NAMALWA (cell line): ENCODE measurements at regions not wholly inside any gene's neighbourhood (a gene's known extent, or its start where the extent isn't known, plus 50 kb on each side); places are given as distances from the start of the nearest gene placed in this dataset.
"Not testable (repeated sequence)": the region's sequence is repeated elsewhere in the genome, so short reads cannot be mapped to it uniquely, and the experiment has no call there.

Source experiments
- DNase-seq: peaks from one replicate; pipeline ENCODE4 v3.0.0-alpha.2; 2015; ENCODE audit warnings: low spot score

- no peak for DNase-seq
These were observed 524.1 kb downstream of the GLRX3 start for GRCh38 chr10:130660266-130660665.

GRCh38 chr10:130661419-130661818 is 525.2 kb downstream of the GLRX3 start:
- DNase-seq, result no peak

- no peak for DNase-seq
These were observed 526.6 kb downstream of the GLRX3 start for GRCh38 chr10:130662775-130663174.

- DNase-seq, result no peak
These were observed 528.3 kb downstream of the GLRX3 start for GRCh38 chr10:130664526-130664925.

- DNase-seq, result no peak
These were observed 530.0 kb downstream of the GLRX3 start for GRCh38 chr10:130666215-130666614.

GRCh38 chr10:130686689-130687300 is 550.6 kb downstream of the GLRX3 start:
- DNase-seq, result no peak

- DNase-seq, result no peak
These were observed 551.4 kb downstream of the GLRX3 start for GRCh38 chr10:130687566-130687965.

GRCh38 chr10:130689743-130690626 is 553.8 kb downstream of the GLRX3 start:
- DNase-seq, result no peak

GRCh38 chr10:130691776-130692175 is 555.6 kb downstream of the GLRX3 start:
- DNase-seq, result no peak

GRCh38 chr10:130696870-130697269 is 560.7 kb downstream of the GLRX3 start:
- no peak for DNase-seq

GRCh38 chr10:130707389-130707979 is 571.3 kb downstream of the GLRX3 start:
- DNase-seq, result peak; percentile 34

- no peak for DNase-seq
These were observed 572.4 kb downstream of the GLRX3 start for GRCh38 chr10:130708465-130709070.

GRCh38 chr10:130709415-130709814 is 573.2 kb downstream of the GLRX3 start:
- no peak for DNase-seq

GRCh38 chr10:130711072-130711471 is 574.9 kb downstream of the GLRX3 start:
- no peak for DNase-seq

- no peak for DNase-seq
These were observed 576.9 kb downstream of the GLRX3 start for GRCh38 chr10:130713135-130713534.

- DNase-seq, result no peak
These were observed 577.5 kb downstream of the GLRX3 start for GRCh38 chr10:130713731-130714130.

- DNase-seq, result no peak
These were observed 578.7 kb downstream of the GLRX3 start for GRCh38 chr10:130714742-130715467.

- no peak for DNase-seq
These were observed 579.8 kb downstream of the GLRX3 start for GRCh38 chr10:130715686-130716670.

GRCh38 chr10:130717083-130717482 is 580.9 kb downstream of the GLRX3 start:
- no peak for DNase-seq

GRCh38 chr10:130718744-130719447 is 582.7 kb downstream of the GLRX3 start:
- DNase-seq, result not testable (repeated sequence)
